Astrocyte of the spinal cord (primary cell): ENCODE measurements at regions not wholly inside any gene's neighbourhood (a gene's known extent, or its start where the extent isn't known, plus 50 kb on each side); places are given as distances from the start of the nearest gene placed in this dataset.
"Not testable (repeated sequence)": the region's sequence is repeated elsewhere in the genome, so short reads cannot be mapped to it uniquely, and the experiment has no call there.

Experiments used
- DNase-seq: peaks from one replicate; pipeline ENCODE4 v3.0.0; 2011; ENCODE audit warnings: low read depth, low spot score
- H3K4me3 ChIP-seq: 2 replicates; pipeline ENCODE4 v1.5.1; 2011; ENCODE audit warnings: low read depth, mild to moderate bottlenecking, low read length, moderate library complexity
- CTCF ChIP-seq: IDR thresholded peaks from 2 replicates; pipeline ENCODE4 v1.5.1; 2012; ENCODE audit warnings: low read depth, mild to moderate bottlenecking, low read length, inconsistent platforms
- in situ Hi-C: cut with HindIII; loops from 2 replicates; pipeline ENCODE4 v1.10.0; 2017; ENCODE audit warnings: low sequenced_read_pairs

DNA sequence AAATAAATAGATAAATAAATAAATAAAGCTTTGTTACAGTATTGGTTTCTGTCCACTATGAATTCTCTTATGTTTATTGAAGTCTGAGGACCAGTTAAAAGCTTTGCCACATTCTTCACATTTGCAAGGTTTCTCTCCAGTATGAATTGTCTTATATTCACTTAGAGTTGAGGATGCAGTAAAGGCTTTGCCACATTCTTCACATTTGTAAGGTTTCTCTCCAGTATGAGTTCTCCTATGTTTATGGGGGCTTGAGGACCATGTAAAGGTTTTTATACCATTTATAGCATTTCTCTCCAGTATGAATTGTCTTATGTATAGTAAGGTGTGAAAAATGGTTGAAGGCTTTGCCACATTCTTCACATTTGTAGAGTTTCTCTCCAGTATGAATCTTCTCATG lies 168.3 kb downstream of the ZNF737 start:
- no peak for TF ChIP-seq CTCF
- in situ Hi-C loops = no loop called here
- no peak for DNase-seq
- no peak overlapping the region for H3K4me3 ChIP-seq

GRCh38 chr19:20388706-20389225 lies 176.8 kb downstream of the ZNF737 start:
- no peak for DNase-seq

DNA sequence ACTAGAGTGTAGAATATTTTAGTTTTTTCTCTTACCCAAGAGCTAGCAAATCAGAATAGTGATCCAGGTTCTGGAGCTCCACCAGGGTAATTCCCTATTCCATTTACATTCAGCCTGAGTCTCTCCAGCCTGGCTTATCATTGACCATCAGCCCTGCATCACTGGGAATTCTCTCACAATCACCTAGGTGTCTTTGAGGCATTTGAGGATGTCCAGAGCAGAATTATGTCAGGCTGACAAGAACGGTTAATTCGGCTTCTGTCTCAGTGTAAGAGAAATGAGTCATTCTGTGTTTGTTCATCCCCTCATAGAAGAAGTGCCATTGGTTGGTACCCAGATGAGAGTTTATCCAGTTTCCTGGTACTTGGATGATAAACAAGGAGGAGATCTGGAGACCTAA lies 180.5 kb downstream of the ZNF737 start:
- in situ Hi-C loops = no loop called here
- H3K4me3 ChIP-seq = no peak overlapping the region
- TF ChIP-seq CTCF = no peak
- DNase-seq = no peak

More at GRCh38 chr19:20388706-20389225, 176.8 kb downstream of the ZNF737 start:
- H3K4me3 ChIP-seq = no peak overlapping the region
- in situ Hi-C loops = no loop called here
- TF ChIP-seq CTCF = no peak

DNA sequence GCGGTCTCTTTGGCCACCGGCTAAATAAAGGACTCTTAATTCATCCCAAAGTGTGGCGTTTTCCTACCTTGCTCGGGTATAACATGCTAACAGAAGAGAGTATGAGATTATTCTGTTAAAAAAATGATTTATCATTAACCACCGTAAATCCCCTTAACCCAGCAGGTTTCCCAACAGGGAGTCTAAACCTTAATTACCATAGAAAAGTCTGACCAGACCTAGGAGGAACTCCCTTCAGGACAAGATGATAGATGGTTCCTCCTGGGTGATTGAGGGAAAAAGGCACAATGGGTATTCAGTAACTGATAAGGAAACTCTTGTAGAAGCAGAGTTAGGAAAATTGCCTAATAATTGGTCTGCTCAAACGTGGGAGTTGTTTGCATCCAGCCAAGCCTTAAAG lies 193.7 kb downstream of the ZNF737 start:
- no peak for DNase-seq
- TF ChIP-seq CTCF = no peak
- in situ Hi-C loops = no loop called here
- no peak overlapping the region for H3K4me3 ChIP-seq

GRCh38 chr19:20371304-20371703 lies 194.3 kb downstream of the ZNF737 start:
- in situ Hi-C loops, H3K4me3 ChIP-seq, DNase-seq: not testable (repeated sequence)

DNA sequence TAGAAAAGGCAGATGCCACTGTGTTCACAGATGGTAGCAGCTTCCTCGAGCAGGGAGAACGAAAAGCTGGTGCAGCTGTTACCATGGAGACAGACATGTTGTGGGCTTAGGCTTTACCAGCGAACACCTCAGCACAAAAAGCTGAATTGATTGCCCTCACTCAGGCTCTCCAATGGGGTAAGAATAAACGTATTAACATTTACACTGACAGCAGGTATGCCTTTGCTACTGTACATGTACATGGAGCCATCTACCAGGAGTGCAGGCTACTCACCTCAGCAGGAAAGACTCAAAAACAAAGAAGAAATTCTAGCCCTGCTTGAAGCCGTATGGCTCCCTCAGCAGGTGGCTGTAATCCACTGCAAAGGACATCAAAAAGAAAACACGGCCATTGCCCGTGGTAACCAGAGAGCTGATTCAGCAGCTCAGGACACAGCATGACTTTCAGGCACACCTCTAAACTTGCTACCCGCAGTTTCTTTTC lies 197.7 kb downstream of the ZNF737 start:
- in situ Hi-C loops = no loop called here

GRCh38 chr19:20365146-20365545 lies 198.1 kb downstream of the ZNF486 start:
- H3K4me3 ChIP-seq = no peak overlapping the region
- DNase-seq = no peak
- TF ChIP-seq CTCF = no peak
- in situ Hi-C loops = no loop called here

More for the DNA sequence above, 197.7 kb downstream of the ZNF737 start:
- TF ChIP-seq CTCF = no peak
- no peak for DNase-seq
- no peak overlapping the region for H3K4me3 ChIP-seq
